ENCODE measurements at regions not wholly inside any gene's neighbourhood (a gene's known extent, or its start where the extent isn't known, plus 50 kb on each side); places are given as distances from the start of the nearest gene placed in this dataset.

- Histone ChIP-seq H3K9me3 (no peaks in the 10 kb centered on the region), H3K36me3 (ENCODE audit: control insufficient read depth, insufficient read depth, low read length) (no peaks in the 10 kb centered on the region), H3K4me1 (0 out of 2 replicates have a peak, but pooled peaks cover 4% of the 10 kb centered on the region), H3K4me3 (ENCODE audit: low read depth, low read length) (no peak overlapping the region), H3K27me3 (replicated peaks; ENCODE audit: control insufficient read depth, insufficient read depth, low read length) (no peaks in the 10 kb centered on the region)
- no peak for TF ChIP-seq CTCF (IDR thresholded peaks at IDR 0.05; ENCODE audit: insufficient read depth in 1 of 2, low read depth in 1 of 2, low read length in 1 of 2, severe bottlenecking in 1 of 2, unreplicated experiment in 1 of 2)
- Mint-ChIP-seq H3K27me3 (ENCODE audit: insufficient read depth, unreplicated experiment) (no peaks in the 10 kb centered on the region), H3K36me3 (ENCODE audit: insufficient read depth, unreplicated experiment) (no peaks in the 10 kb centered on the region), H3K9me3 (ENCODE audit: unreplicated experiment) (peaks cover 8% of the 10 kb centered on the region), H3K4me3 (ENCODE audit: unreplicated experiment) (no peak overlapping the region), H3K4me1 (ENCODE audit: low read depth, unreplicated experiment) (no peaks in the 10 kb centered on the region), H3K27ac (ENCODE audit: unreplicated experiment) (peak overlapping the region; percentile 19)
- intact Hi-C loops (cut with micrococcal nuclease; ENCODE audit: unreplicated experiment) = no loop called here
- no peak for DNase-seq
- BruUV-seq (replicated peaks) = no TSS peak
- CTCF ChIA-PET = no interaction called here
- POLR2A ChIA-PET = no interaction called here
Measured at GRCh38 chr17:13268791-13269595, 251.2 kb upstream of the ELAC2 start.

DNA sequence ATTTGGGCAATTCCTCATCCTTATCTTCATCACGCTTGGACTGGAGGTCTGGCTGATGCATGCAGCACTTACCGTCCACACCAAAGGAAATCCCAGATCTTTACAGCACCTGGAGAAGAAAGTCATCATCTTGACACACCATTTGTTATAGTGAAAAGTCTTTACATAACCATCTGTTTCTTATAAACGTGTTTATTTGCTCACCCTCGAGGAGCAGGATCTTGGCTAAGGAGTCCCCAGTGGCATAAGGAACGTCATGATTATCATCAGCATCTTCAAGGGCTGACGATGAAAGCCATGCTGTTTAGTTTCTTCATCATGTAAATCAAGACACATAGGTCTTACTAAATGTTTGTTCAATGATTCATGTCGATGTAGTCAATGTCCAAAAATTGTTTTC, 248.8 kb upstream of the ELAC2 start:
- H3K27me3 ChIP-seq (replicated peaks; ENCODE audit: control insufficient read depth, insufficient read depth, low read length) = no peaks in the 10 kb centered on the region
- intact Hi-C loops (cut with micrococcal nuclease; ENCODE audit: unreplicated experiment) = loop anchor here (2.0 kb wide), 1 partner anchor 30 kb away; no protein-coding TSS in a partner anchor

DNA sequence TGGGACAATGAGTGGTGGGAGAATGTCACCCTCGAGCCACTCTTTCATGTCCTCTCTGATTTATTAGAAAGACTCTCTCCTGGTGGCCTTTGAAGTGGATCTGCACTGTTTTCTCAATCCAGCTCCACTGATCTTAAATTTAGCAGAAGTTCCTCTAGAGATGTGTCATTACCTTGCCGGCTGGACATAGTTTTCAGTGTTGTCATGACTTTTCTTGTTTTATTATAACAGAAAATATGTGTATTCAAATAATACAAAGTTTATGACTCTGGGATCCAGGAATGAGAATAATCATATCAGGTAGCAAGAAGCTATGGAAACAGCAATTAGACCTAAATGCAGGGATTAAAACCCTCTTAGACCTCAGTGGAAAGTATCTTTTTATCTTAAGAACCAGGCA, 247.5 kb upstream of the ELAC2 start:
- DNase-seq = peak in 1 of 2 experiments; percentile 26
- Histone ChIP-seq H3K9me3 (no peaks in the 10 kb centered on the region), H3K36me3 (ENCODE audit: control insufficient read depth, insufficient read depth, low read length) (no peaks in the 10 kb centered on the region), H3K27me3 (replicated peaks; ENCODE audit: control insufficient read depth, insufficient read depth, low read length) (no peaks in the 10 kb centered on the region), H3K4me1 (0 out of 2 replicates have a peak, but pooled peaks cover 4% of the 10 kb centered on the region), H3K4me3 (ENCODE audit: low read depth, low read length) (no peak overlapping the region)
- no peaks in the 10 kb centered on the region for H3K9me3 Mint-ChIP-seq (ENCODE audit: unreplicated experiment)
- no peaks in the 10 kb centered on the region for H3K4me1 Mint-ChIP-seq (ENCODE audit: low read depth, unreplicated experiment)
- TF ChIP-seq CTCF (IDR thresholded peaks at IDR 0.05; ENCODE audit: insufficient read depth in 1 of 2, low read depth in 1 of 2, low read length in 1 of 2, severe bottlenecking in 1 of 2, unreplicated experiment in 1 of 2) = no peak
- CTCF ChIA-PET = no interaction called here
- no peaks in the 10 kb centered on the region for H3K36me3 Mint-ChIP-seq (ENCODE audit: insufficient read depth, unreplicated experiment)
- H3K27ac Mint-ChIP-seq (ENCODE audit: unreplicated experiment) = no peak overlapping the region
- H3K4me3 Mint-ChIP-seq (ENCODE audit: unreplicated experiment) = no peak overlapping the region
- BruUV-seq (replicated peaks) = no TSS peak
- POLR2A ChIA-PET = no interaction called here
- H3K27me3 Mint-ChIP-seq (ENCODE audit: insufficient read depth, unreplicated experiment) = no peaks in the 10 kb centered on the region
- intact Hi-C loops (cut with micrococcal nuclease; ENCODE audit: unreplicated experiment) = no loop called here

More for the DNA sequence above, 248.8 kb upstream of the ELAC2 start:
- H3K9me3 ChIP-seq = no peaks in the 10 kb centered on the region
- H3K36me3 Mint-ChIP-seq (ENCODE audit: insufficient read depth, unreplicated experiment) = no peaks in the 10 kb centered on the region
- no peak for TF ChIP-seq CTCF (IDR thresholded peaks at IDR 0.05; ENCODE audit: insufficient read depth in 1 of 2, low read depth in 1 of 2, low read length in 1 of 2, severe bottlenecking in 1 of 2, unreplicated experiment in 1 of 2)
- H3K27me3 Mint-ChIP-seq (ENCODE audit: insufficient read depth, unreplicated experiment) = no peaks in the 10 kb centered on the region
- DNase-seq = peak; percentile 1 to 32
- no peak overlapping the region for H3K4me3 Mint-ChIP-seq (ENCODE audit: unreplicated experiment)
- H3K27ac Mint-ChIP-seq (ENCODE audit: unreplicated experiment) = no peak overlapping the region
- no TSS peak for BruUV-seq (replicated peaks)
- no peak overlapping the region for H3K4me3 ChIP-seq (ENCODE audit: low read depth, low read length)
- POLR2A ChIA-PET = no interaction called here
- H3K36me3 ChIP-seq (ENCODE audit: control insufficient read depth, insufficient read depth, low read length) = no peaks in the 10 kb centered on the region
- 0 out of 2 replicates have a peak, but pooled peaks cover 4% of the 10 kb centered on the region for H3K4me1 ChIP-seq
- peaks cover 8% of the 10 kb centered on the region for H3K9me3 Mint-ChIP-seq (ENCODE audit: unreplicated experiment)
- H3K4me1 Mint-ChIP-seq (ENCODE audit: low read depth, unreplicated experiment) = no peaks in the 10 kb centered on the region
- CTCF ChIA-PET = no interaction called here
